ENCODE measurements at regions not wholly inside any gene's neighbourhood (a gene's known extent, or its start where the extent isn't known, plus 50 kb on each side); places are given as distances from the start of the nearest gene placed in this dataset.

DNA sequence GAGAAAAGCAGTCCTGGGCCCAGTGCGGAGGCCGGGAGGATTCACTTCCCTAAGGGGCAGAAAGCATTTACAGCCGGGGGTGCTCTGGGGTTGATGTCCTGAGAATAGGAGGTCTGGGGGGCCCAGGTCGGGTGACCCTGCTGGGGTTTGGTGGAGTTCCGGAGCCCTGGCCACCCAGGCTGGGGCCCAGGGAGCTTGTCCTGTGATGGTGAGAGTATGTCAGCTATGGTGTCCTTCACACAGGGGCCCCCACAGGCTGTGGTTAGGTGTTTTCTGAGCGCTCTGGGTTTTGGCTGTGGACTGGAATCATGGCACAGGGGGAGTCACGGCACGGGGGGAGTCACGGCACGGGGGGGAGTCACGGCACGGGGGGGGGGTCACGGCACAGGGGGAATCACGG lies 54.5 kb upstream of the TMEM18 start:
- TF ChIP-seq, protein P1, sequence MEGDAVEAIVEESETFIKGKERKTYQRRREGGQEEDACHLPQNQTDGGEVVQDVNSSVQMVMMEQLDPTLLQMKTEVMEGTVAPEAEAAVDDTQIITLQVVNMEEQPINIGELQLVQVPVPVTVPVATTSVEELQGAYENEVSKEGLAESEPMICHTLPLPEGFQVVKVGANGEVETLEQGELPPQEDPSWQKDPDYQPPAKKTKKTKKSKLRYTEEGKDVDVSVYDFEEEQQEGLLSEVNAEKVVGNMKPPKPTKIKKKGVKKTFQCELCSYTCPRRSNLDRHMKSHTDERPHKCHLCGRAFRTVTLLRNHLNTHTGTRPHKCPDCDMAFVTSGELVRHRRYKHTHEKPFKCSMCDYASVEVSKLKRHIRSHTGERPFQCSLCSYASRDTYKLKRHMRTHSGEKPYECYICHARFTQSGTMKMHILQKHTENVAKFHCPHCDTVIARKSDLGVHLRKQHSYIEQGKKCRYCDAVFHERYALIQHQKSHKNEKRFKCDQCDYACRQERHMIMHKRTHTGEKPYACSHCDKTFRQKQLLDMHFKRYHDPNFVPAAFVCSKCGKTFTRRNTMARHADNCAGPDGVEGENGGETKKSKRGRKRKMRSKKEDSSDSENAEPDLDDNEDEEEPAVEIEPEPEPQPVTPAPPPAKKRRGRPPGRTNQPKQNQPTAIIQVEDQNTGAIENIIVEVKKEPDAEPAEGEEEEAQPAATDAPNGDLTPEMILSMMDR (IDR thresholded peaks at IDR 0.05): no peak
- TF ChIP-seq EP300 (IDR thresholded peaks at IDR 0.05; ENCODE audit: borderline replicate concordance in 1 of 2, low read depth in 1 of 2, low read length in 1 of 2): no peak
- TF ChIP-seq, protein P2, sequence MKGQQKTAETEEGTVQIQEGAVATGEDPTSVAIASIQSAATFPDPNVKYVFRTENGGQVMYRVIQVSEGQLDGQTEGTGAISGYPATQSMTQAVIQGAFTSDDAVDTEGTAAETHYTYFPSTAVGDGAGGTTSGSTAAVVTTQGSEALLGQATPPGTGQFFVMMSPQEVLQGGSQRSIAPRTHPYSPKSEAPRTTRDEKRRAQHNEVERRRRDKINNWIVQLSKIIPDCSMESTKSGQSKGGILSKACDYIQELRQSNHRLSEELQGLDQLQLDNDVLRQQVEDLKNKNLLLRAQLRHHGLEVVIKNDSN (IDR thresholded peaks at IDR 0.05; ENCODE audit: borderline replicate concordance, low read depth): no peak
- TF ChIP-seq POLR2AphosphoS5 (IDR thresholded peaks at IDR 0.05; ENCODE audit: low read depth, low read length): no peak
- no peak for TF ChIP-seq GABPA (IDR thresholded peaks at IDR 0.05; ENCODE audit: low read depth)
- TF ChIP-seq FOXJ3 (CRISPR knock-in tag; IDR thresholded peaks at IDR 0.05): no peak
- TF ChIP-seq, protein P3, sequence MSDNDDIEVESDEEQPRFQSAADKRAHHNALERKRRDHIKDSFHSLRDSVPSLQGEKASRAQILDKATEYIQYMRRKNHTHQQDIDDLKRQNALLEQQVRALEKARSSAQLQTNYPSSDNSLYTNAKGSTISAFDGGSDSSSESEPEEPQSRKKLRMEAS (IDR thresholded peaks at IDR 0.05; ENCODE audit: low read depth): no peak
